Neural progenitor cell (in vitro differentiated cells): ENCODE measurements at regions not wholly inside any gene's neighbourhood (a gene's known extent, or its start where the extent isn't known, plus 50 kb on each side); places are given as distances from the start of the nearest gene placed in this dataset.

Experiments
- DNase-seq: peaks from one replicate; pipeline ENCODE4 v3.0.0-alpha.2; 2016; ENCODE audit warnings: low spot score
- H2AFZ ChIP-seq: fragments of 200-600 bp; sonication (generic); replicated peaks from 2 replicates; pipeline ENCODE4 v1.6.1; 2016; ENCODE audit warnings: antibody characterized with exemption
- H3F3A ChIP-seq: fragments of 200-600 bp; sonication (generic); 2 replicates; pipeline ENCODE4 v1.6.1; 2016; ENCODE audit warnings: antibody characterized with exemption, low read depth
- H3K27ac ChIP-seq: fragments of 200-600 bp; sonication (generic); 2 replicates; pipeline ENCODE4 v1.5.1; 2016; ENCODE audit warnings: mild to moderate bottlenecking
- H3K27me3 ChIP-seq: fragments of 200-600 bp; sonication (generic); 2 replicates; pipeline ENCODE4 v1.6.1; 2016; ENCODE audit warnings: mild to moderate bottlenecking, moderate library complexity
- H3K36me3 ChIP-seq: fragments of 200-600 bp; sonication (generic); 2 replicates; pipeline ENCODE4 v1.5.1; 2016
- H3K4me1 ChIP-seq: fragments of 200-600 bp; sonication (generic); 2 replicates; pipeline ENCODE4 v1.6.1; 2016; ENCODE audit warnings: mixed run types
- H3K4me2 ChIP-seq: fragments of 200-600 bp; sonication (generic); 2 replicates; pipeline ENCODE4 v1.6.1; 2016
- H3K4me3 ChIP-seq: fragments of 200-600 bp; sonication (generic); 2 replicates; pipeline ENCODE4 v1.5.1; 2016
- H3K79me2 ChIP-seq: fragments of 200-600 bp; sonication (generic); 2 replicates; pipeline ENCODE4 v1.6.1; 2016; ENCODE audit warnings: low read depth
- H3K9ac ChIP-seq: fragments of 200-600 bp; sonication (generic); 2 replicates; pipeline ENCODE4 v1.6.1; 2016
- H3K9me3 ChIP-seq: fragments of 200-600 bp; sonication (generic); 2 replicates; pipeline ENCODE4 v1.5.1; 2016; ENCODE audit warnings: low read depth
- H4K20me1 ChIP-seq: fragments of 200-600 bp; sonication (generic); 2 replicates; pipeline ENCODE4 v1.6.1; 2016; ENCODE audit warnings: low read depth
- H3K27ac Mint-ChIP-seq: 3 replicates; pipeline ENCODE4 v1.8.0; 2021; ENCODE audit warnings: mixed read lengths
- H3K27me3 Mint-ChIP-seq: 2 replicates; pipeline ENCODE4 v1.8.0; 2022; ENCODE audit warnings: low read depth, mild to moderate bottlenecking, inconsistent platforms, moderate library complexity, mixed read lengths; ENCODE audit not compliant: insufficient read depth
- H3K36me3 Mint-ChIP-seq: 3 replicates; pipeline ENCODE4 v1.8.0; 2021; ENCODE audit warnings: mixed read lengths
- H3K4me1 Mint-ChIP-seq: 3 replicates; pipeline ENCODE4 v1.8.0; 2021; ENCODE audit warnings: mixed read lengths
- H3K4me3 Mint-ChIP-seq: 3 replicates; pipeline ENCODE4 v1.8.0; 2021; ENCODE audit warnings: mild to moderate bottlenecking, moderate library complexity, mixed read lengths
- H3K9me3 Mint-ChIP-seq: 3 replicates; pipeline ENCODE4 v1.8.0; 2020; ENCODE audit warnings: mixed read lengths
- CTCF ChIP-seq: fragments of 200-600 bp; sonication (generic); IDR thresholded peaks from 2 replicates; pipeline ENCODE4 v1.5.1; 2017; ENCODE audit warnings: antibody characterized with exemption, mild to moderate bottlenecking
- EZH2 ChIP-seq: fragments of 200-600 bp; sonication (generic); IDR thresholded peaks from 2 replicates; pipeline ENCODE4 v1.6.1; 2017; ENCODE audit warnings: antibody characterized with exemption, mild to moderate bottlenecking, moderate library complexity
- EZH2phosphoT487 ChIP-seq: fragments of 200-600 bp; sonication (generic); IDR thresholded peaks from 2 replicates; pipeline ENCODE4 v1.6.1; 2017; ENCODE audit warnings: antibody characterized with exemption

GRCh38 chr10:78729366-78729765 is 339.4 kb upstream of the ZMIZ1 start:
- peaks cover 7% of the 10 kb centered on the region for H3K9me3 Mint-ChIP-seq
- Histone ChIP-seq H2AFZ (no peak overlapping the region), H3K9ac (no peak overlapping the region), H3K4me3 (no peak overlapping the region), H3K36me3 (no peaks in the 10 kb centered on the region), H3K4me2 (no peak overlapping the region), H3F3A (no peaks in the 10 kb centered on the region), H3K27ac (no peak overlapping the region), H3K9me3 (no peaks in the 10 kb centered on the region), H4K20me1 (no peaks in the 10 kb centered on the region), H3K27me3 (no peaks in the 10 kb centered on the region), H3K79me2 (no peaks in the 10 kb centered on the region), H3K4me1 (no peaks in the 10 kb centered on the region)
- H3K36me3 Mint-ChIP-seq = no peaks in the 10 kb centered on the region
- H3K4me3 Mint-ChIP-seq = no peak overlapping the region
- H3K27ac Mint-ChIP-seq = no peak overlapping the region
- H3K27me3 Mint-ChIP-seq = peaks cover 16% of the 10 kb centered on the region
- peaks cover 13% of the 10 kb centered on the region for H3K4me1 Mint-ChIP-seq
- DNase-seq = no peak
- TF ChIP-seq EZH2phosphoT487 (no peak), EZH2 (no peak), CTCF (no peak)

- Mint-ChIP-seq H3K4me1 (peaks cover 13% of the 10 kb centered on the region), H3K27me3 (peaks cover 14% of the 10 kb centered on the region), H3K27ac (no peak overlapping the region), H3K36me3 (no peaks in the 10 kb centered on the region), H3K9me3 (peaks cover 5% of the 10 kb centered on the region), H3K4me3 (no peak overlapping the region)
- Histone ChIP-seq H3K27me3 (no peaks in the 10 kb centered on the region), H3K27ac (no peak overlapping the region), H3K4me2 (no peak overlapping the region), H2AFZ (no peak overlapping the region), H3K9ac (no peak overlapping the region), H3K4me1 (no peaks in the 10 kb centered on the region), H3K4me3 (no peak overlapping the region), H3K9me3 (no peaks in the 10 kb centered on the region), H4K20me1 (no peaks in the 10 kb centered on the region), H3K79me2 (no peaks in the 10 kb centered on the region), H3F3A (no peaks in the 10 kb centered on the region), H3K36me3 (no peaks in the 10 kb centered on the region)
- DNase-seq = no peak
- no peak for TF ChIP-seq EZH2phosphoT487
- TF ChIP-seq EZH2 = no peak
- no peak for TF ChIP-seq CTCF
Observed at GRCh38 chr10:78729800-78730199, 339.0 kb upstream of the ZMIZ1 start.

- no peaks in the 10 kb centered on the region for H3K79me2 ChIP-seq
- no peaks in the 10 kb centered on the region for H3F3A ChIP-seq
- Mint-ChIP-seq H3K27ac (no peak overlapping the region), H3K4me3 (no peak overlapping the region), H3K9me3 (no peaks in the 10 kb centered on the region), H3K4me1 (peaks cover 13% of the 10 kb centered on the region), H3K27me3 (peaks cover 14% of the 10 kb centered on the region), H3K36me3 (no peaks in the 10 kb centered on the region)
- no peak overlapping the region for H3K27ac ChIP-seq
- no peaks in the 10 kb centered on the region for H3K4me1 ChIP-seq
- no peaks in the 10 kb centered on the region for H3K27me3 ChIP-seq
- H3K4me3 ChIP-seq = no peak overlapping the region
- DNase-seq = no peak
- H3K9me3 ChIP-seq = no peaks in the 10 kb centered on the region
- no peak overlapping the region for H3K4me2 ChIP-seq
- no peak overlapping the region for H2AFZ ChIP-seq
- H4K20me1 ChIP-seq = no peaks in the 10 kb centered on the region
- H3K36me3 ChIP-seq = no peaks in the 10 kb centered on the region
- no peak overlapping the region for H3K9ac ChIP-seq
- TF ChIP-seq EZH2phosphoT487 (no peak), CTCF (no peak), EZH2 (no peak)
Observed at GRCh38 chr10:78730754-78731153, 338.0 kb upstream of the ZMIZ1 start.

GRCh38 chr10:78731675-78732074 is 337.1 kb upstream of the ZMIZ1 start:
- DNase-seq = no peak
- Mint-ChIP-seq H3K4me3 (no peak overlapping the region), H3K27ac (no peak overlapping the region), H3K4me1 (peaks cover 13% of the 10 kb centered on the region), H3K27me3 (peaks cover 15% of the 10 kb centered on the region), H3K9me3 (no peaks in the 10 kb centered on the region), H3K36me3 (no peaks in the 10 kb centered on the region)
- H3K9ac ChIP-seq = no peak overlapping the region
- no peaks in the 10 kb centered on the region for H3K4me1 ChIP-seq
- H3F3A ChIP-seq = no peaks in the 10 kb centered on the region
- H2AFZ ChIP-seq = no peak overlapping the region
- H3K27ac ChIP-seq = no peak overlapping the region
- no peaks in the 10 kb centered on the region for H4K20me1 ChIP-seq
- no peaks in the 10 kb centered on the region for H3K36me3 ChIP-seq
- H3K9me3 ChIP-seq = no peaks in the 10 kb centered on the region
- H3K4me3 ChIP-seq = no peak overlapping the region
- no peak overlapping the region for H3K4me2 ChIP-seq
- TF ChIP-seq EZH2 (no peak), EZH2phosphoT487 (no peak), CTCF (no peak)
- no peaks in the 10 kb centered on the region for H3K27me3 ChIP-seq
- no peaks in the 10 kb centered on the region for H3K79me2 ChIP-seq
